MM.1S (cell line): ENCODE measurements at regions not wholly inside any gene's neighbourhood (a gene's known extent, or its start where the extent isn't known, plus 50 kb on each side); places are given as distances from the start of the nearest gene placed in this dataset.

Source experiments
- DNase-seq: peaks from one replicate; pipeline ENCODE4 v3.0.0-alpha.2; 2015
- H2AFZ ChIP-seq: fragments of 300-600 bp; sonication (generic); 2 replicates; pipeline ENCODE4 v1.6.0; 2016; ENCODE audit warnings: antibody characterized with exemption, low read length
- H3F3A ChIP-seq: fragments of 300-600 bp; sonication (generic); 2 replicates; pipeline ENCODE4 v1.6.1; 2016; ENCODE audit warnings: mild to moderate bottlenecking, antibody characterized with exemption, low read length, moderate library complexity, mixed read lengths; ENCODE audit not compliant: insufficient read depth
- H3K27ac ChIP-seq: fragments of 300-600 bp; sonication (generic); 2 replicates; pipeline ENCODE4 v1.5.1; 2016; ENCODE audit warnings: mild to moderate bottlenecking, low read length
- H3K27me3 ChIP-seq: fragments of 300-600 bp; sonication (generic); replicated peaks from 2 replicates; pipeline ENCODE4 v1.6.0; 2016; ENCODE audit warnings: low read length; ENCODE audit not compliant: insufficient read depth
- H3K36me3 ChIP-seq: fragments of 300-600 bp; sonication (generic); replicated peaks from 2 replicates; pipeline ENCODE4 v1.6.1; 2016; ENCODE audit warnings: mild to moderate bottlenecking, low read length, mixed read lengths; ENCODE audit not compliant: insufficient read depth
- H3K4me1 ChIP-seq: fragments of 300-600 bp; sonication (generic); 2 replicates; pipeline ENCODE4 v1.6.1; 2016; ENCODE audit warnings: low read length, mixed read lengths
- H3K4me2 ChIP-seq: fragments of 300-600 bp; sonication (generic); 2 replicates; pipeline ENCODE4 v1.6.0; 2016; ENCODE audit warnings: low read depth, low read length
- H3K4me3 ChIP-seq: fragments of 300-600 bp; sonication (generic); 2 replicates; pipeline ENCODE4 v1.5.1; 2016; ENCODE audit warnings: low read length, mixed read lengths
- H3K79me2 ChIP-seq: fragments of 300-600 bp; sonication (generic); 2 replicates; pipeline ENCODE4 v1.6.1; 2016; ENCODE audit warnings: mixed run types, low read length, mixed read lengths
- H3K9ac ChIP-seq: fragments of 300-600 bp; sonication (generic); 2 replicates; pipeline ENCODE4 v1.6.1; 2016; ENCODE audit warnings: low read length, mixed read lengths
- H3K9me2 ChIP-seq: fragments of 300-600 bp; sonication (generic); replicated peaks from 2 replicates; pipeline ENCODE4 v1.6.1; 2016; ENCODE audit warnings: mild to moderate bottlenecking, low read length, mixed read lengths; ENCODE audit not compliant: insufficient read depth
- H3K9me3 ChIP-seq: fragments of 300-600 bp; sonication (generic); replicated peaks from 2 replicates; pipeline ENCODE4 v1.6.1; 2016; ENCODE audit warnings: mild to moderate bottlenecking, low read length, mixed read lengths; ENCODE audit not compliant: insufficient read depth
- H4K20me1 ChIP-seq: fragments of 300-600 bp; sonication (generic); 2 replicates; pipeline ENCODE4 v1.6.1; 2016; ENCODE audit warnings: mild to moderate bottlenecking, low read length, moderate library complexity, mixed read lengths; ENCODE audit not compliant: insufficient read depth
- EZH2 ChIP-seq: fragments of 300-600 bp; sonication (generic); optimal IDR thresholded peaks from 2 replicates; pipeline ENCODE3; 2017; ENCODE audit warnings: low read depth, mild to moderate bottlenecking, antibody characterized with exemption, low read length, mixed read lengths
- EZH2phosphoT487 ChIP-seq: fragments of 300-600 bp; sonication (generic); IDR thresholded peaks from 2 replicates; pipeline ENCODE4 v1.6.1; 2018; ENCODE audit warnings: antibody characterized with exemption, low read length
- TF ChIP-seq, protein P1 (sequence below): fragments of 300-600 bp; sonication (generic); IDR thresholded peaks from 2 replicates; pipeline ENCODE4 v1.5.1; 2016; ENCODE audit warnings: antibody characterized with exemption, low read length, mixed read lengths

DNA sequence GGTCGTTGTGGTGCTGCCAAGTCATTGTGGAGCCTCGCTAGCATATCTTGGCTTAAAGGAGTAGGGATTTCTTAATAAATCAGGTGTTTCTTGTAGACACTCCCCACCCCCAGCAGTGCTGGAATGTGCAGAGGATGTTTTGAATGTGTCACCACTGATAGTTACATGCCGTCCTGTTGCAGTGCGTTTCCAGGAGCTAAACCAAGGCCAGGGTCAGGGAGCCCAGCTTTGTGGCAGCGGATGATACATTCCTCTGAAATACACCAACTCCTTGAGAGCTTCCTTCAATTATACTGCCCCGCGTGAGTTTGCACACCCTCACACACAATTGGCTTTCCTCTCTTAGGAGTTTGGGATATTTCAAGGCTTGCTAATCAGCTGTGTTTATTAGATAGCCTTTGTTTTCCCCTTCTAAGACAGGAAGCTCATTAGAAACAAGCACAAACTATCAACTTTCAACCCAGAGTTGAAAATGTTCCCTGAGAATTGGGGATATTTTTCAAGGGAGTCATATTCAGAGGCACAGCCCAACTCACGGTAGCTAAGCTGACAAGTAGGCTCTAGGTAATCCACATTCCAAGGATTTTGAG, 154.9 kb downstream of the C12orf75 start:
- TF ChIP-seq EZH2 = no peak
- TF ChIP-seq, protein P1, sequence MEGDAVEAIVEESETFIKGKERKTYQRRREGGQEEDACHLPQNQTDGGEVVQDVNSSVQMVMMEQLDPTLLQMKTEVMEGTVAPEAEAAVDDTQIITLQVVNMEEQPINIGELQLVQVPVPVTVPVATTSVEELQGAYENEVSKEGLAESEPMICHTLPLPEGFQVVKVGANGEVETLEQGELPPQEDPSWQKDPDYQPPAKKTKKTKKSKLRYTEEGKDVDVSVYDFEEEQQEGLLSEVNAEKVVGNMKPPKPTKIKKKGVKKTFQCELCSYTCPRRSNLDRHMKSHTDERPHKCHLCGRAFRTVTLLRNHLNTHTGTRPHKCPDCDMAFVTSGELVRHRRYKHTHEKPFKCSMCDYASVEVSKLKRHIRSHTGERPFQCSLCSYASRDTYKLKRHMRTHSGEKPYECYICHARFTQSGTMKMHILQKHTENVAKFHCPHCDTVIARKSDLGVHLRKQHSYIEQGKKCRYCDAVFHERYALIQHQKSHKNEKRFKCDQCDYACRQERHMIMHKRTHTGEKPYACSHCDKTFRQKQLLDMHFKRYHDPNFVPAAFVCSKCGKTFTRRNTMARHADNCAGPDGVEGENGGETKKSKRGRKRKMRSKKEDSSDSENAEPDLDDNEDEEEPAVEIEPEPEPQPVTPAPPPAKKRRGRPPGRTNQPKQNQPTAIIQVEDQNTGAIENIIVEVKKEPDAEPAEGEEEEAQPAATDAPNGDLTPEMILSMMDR = no peak
- Histone ChIP-seq H3K4me1 (no peaks in the 10 kb centered on the region), H3K27me3 (no peaks in the 10 kb centered on the region), H3K9ac (no peak overlapping the region), H4K20me1 (no peaks in the 10 kb centered on the region), H3F3A (no peaks in the 10 kb centered on the region), H2AFZ (no peak overlapping the region), H3K9me2 (no peaks in the 10 kb centered on the region), H3K4me2 (no peak overlapping the region), H3K9me3 (no peaks in the 10 kb centered on the region), H3K36me3 (no peaks in the 10 kb centered on the region), H3K4me3 (no peak overlapping the region), H3K27ac (no peak overlapping the region), H3K79me2 (no peaks in the 10 kb centered on the region)
- DNase-seq = no peak

DNA sequence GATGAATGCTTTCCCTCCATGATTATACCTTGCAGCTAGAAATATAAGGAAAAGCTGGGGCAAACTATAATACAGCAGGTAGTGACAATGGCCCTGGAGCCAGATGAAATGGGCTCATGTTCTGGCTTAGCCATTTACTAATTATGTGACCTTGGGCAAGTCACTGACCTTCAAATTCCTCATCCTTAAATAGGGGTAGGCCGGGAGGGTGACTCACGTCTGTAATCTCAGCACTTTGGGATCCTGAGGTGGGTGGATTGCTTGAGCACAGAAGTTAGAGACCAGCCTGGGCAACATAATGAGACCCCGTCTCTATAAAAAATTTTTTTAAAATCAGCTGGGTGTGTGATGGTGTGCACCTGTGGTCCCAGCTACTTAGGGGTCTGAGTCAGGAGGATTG, 155.4 kb downstream of the C12orf75 start:
- H3K4me3 ChIP-seq = no peak overlapping the region
- no peaks in the 10 kb centered on the region for H3K4me1 ChIP-seq
- H3K4me2 ChIP-seq = no peak overlapping the region
- no peaks in the 10 kb centered on the region for H3K9me2 ChIP-seq
- H3K9me3 ChIP-seq = no peaks in the 10 kb centered on the region
- H3K27ac ChIP-seq = no peak overlapping the region
- no peaks in the 10 kb centered on the region for H4K20me1 ChIP-seq
- H2AFZ ChIP-seq = no peak overlapping the region
- DNase-seq = no peak
- H3F3A ChIP-seq = no peaks in the 10 kb centered on the region
- no peak overlapping the region for H3K9ac ChIP-seq
- H3K36me3 ChIP-seq = no peaks in the 10 kb centered on the region
- no peaks in the 10 kb centered on the region for H3K27me3 ChIP-seq
- no peaks in the 10 kb centered on the region for H3K79me2 ChIP-seq
- no peak for TF ChIP-seq EZH2phosphoT487
- no peak for TF ChIP-seq EZH2
- TF ChIP-seq, protein P1 = no peak

DNA sequence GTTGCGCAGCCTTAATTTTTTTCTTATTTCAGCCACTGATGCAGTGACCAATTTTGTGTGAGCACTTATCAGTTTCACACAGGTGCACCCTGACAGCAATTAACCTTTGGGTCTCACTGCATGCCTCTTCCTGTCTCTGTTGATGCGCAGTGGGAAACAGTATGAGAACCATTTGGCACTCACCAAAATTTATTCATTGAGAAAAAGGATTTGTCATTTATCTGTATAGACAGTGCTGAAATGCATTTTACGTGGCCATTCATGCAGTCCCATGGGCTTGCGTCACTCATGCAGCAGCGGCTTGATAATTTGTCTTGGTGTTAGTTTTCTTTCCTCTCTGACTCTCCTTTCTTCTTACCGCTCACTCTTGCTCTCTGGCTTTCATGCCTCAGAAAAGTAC, 157.5 kb downstream of the C12orf75 start:
- no peaks in the 10 kb centered on the region for H3K9me2 ChIP-seq
- H3K9me3 ChIP-seq = no peaks in the 10 kb centered on the region
- H3K36me3 ChIP-seq = no peaks in the 10 kb centered on the region
- no peak for TF ChIP-seq EZH2phosphoT487
- TF ChIP-seq, protein P1 = no peak
- no peak for TF ChIP-seq EZH2
- no peak overlapping the region for H3K4me3 ChIP-seq
- H3K9ac ChIP-seq = no peak overlapping the region
- no peaks in the 10 kb centered on the region for H4K20me1 ChIP-seq
- DNase-seq = no peak
- H3F3A ChIP-seq = no peaks in the 10 kb centered on the region
- no peak overlapping the region for H3K27ac ChIP-seq
- H2AFZ ChIP-seq = no peak overlapping the region
- H3K4me2 ChIP-seq = no peak overlapping the region
- no peaks in the 10 kb centered on the region for H3K27me3 ChIP-seq
- H3K4me1 ChIP-seq = no peaks in the 10 kb centered on the region
- H3K79me2 ChIP-seq = no peaks in the 10 kb centered on the region
